A549 (cell line): ENCODE measurements at regions not wholly inside any gene's neighbourhood (a gene's known extent, or its start where the extent isn't known, plus 50 kb on each side); places are given as distances from the start of the nearest gene placed in this dataset.

Experiments used
- ATAC-seq, 2 experiments: fragments of 200-7000 bp in 1 of 2; fragments of >200 bp in 1 of 2; cut with Nextera tagmentation in 1 of 2; cut with Tn5 transposase in 1 of 2; 3 replicates each; pipeline versions ENCODE4 v1.8.0 to v1.9.1; 2018 to 2020; ENCODE audit warnings: mild to moderate bottlenecking in 1 of 2, moderate library complexity in 1 of 2
- CTCF ChIA-PET: fragments of 300-600 bp; sonication (Branson Sonifier 250); formaldehyde crosslinking; extraction: SDS; loops from one replicate; lab custom pipeline; 2021; ENCODE audit warnings: antibody characterized with exemption, inconsistent platforms; lab: Yijun Ruan, JAX
- POLR2A ChIA-PET: fragments of 350-600 bp; formaldehyde crosslinking; extraction: SDS; loops from one replicate; lab custom pipeline; 2021; ENCODE audit warnings: antibody characterized with exemption, inconsistent platforms; lab: Yijun Ruan, JAX
- DNase-seq, 2 experiments: peaks; one replicate each; pipeline versions ENCODE4 v3.0.0 to v3.0.0-alpha.2; 2011 to 2016; ENCODE audit warnings: low read depth in 1 of 2, low spot score in 1 of 2
- FAIRE-seq: peaks from 2 replicates; lab custom pipeline; 2011; peaks lifted over from hg19 to GRCh38; lab: Jason Lieb, UNC
- H3K27ac ChIP-seq, 2 experiments: fragments of >200 bp; sonication (Bioruptor Twin); formaldehyde crosslinking; 3 replicates each; pipeline ENCODE4 v1.5.1; 2016 to 2017
- H3K4me1 ChIP-seq: fragments of >200 bp; sonication (Bioruptor Twin); formaldehyde crosslinking; 3 replicates; pipeline ENCODE4 v1.6.1; 2016
- H3K4me2 ChIP-seq: fragments of >200 bp; sonication (Bioruptor Twin); formaldehyde crosslinking; 3 replicates; pipeline ENCODE4 v1.6.1; 2016
- H3K4me3 ChIP-seq: fragments of >200 bp; sonication (Bioruptor Twin); formaldehyde crosslinking; 3 replicates; pipeline ENCODE4 v1.5.1; 2016
- H3K9me3 ChIP-seq: fragments of >200 bp; sonication (Bioruptor Twin); formaldehyde crosslinking; 3 replicates; pipeline ENCODE4 v1.6.1; 2016
- BHLHE40 ChIP-seq: IDR thresholded peaks from 2 replicates; pipeline ENCODE4 v1.6.1; 2012; ENCODE audit warnings: low read depth, low read length, inconsistent platforms
- CBX8 ChIP-seq: fragments of 200-600 bp; sonication (generic); IDR thresholded peaks from 2 replicates; pipeline ENCODE4 v1.6.1; 2016
- CEBPB ChIP-seq, 2 experiments: fragments of >200 bp in 1 of 2; sonication (Bioruptor Twin) in 1 of 2; formaldehyde crosslinking in 1 of 2; IDR thresholded peaks; 2 replicates each; pipeline ENCODE4 v1.6.1; 2012 to 2016
- CHD4 ChIP-seq: fragments of 200-600 bp; sonication (generic); IDR thresholded peaks from 2 replicates; pipeline ENCODE4 v1.6.1; 2016; ENCODE audit warnings: antibody characterized with exemption, mild to moderate bottlenecking, borderline replicate concordance
- CTCF ChIP-seq: fragments of >200 bp; sonication (Bioruptor Twin); formaldehyde crosslinking; IDR thresholded peaks from 3 replicates; pipeline ENCODE4 v1.5.1; 2016
- FOSL2 ChIP-seq, 2 experiments: fragments of 450-650 bp in 1 of 2; fragments of >200 bp in 1 of 2; sonication (Bioruptor Twin) in 1 of 2; formaldehyde crosslinking; IDR thresholded peaks; 2 replicates each; pipeline versions ENCODE4 v1.5.0 to v1.6.1; 2016 to 2020; ENCODE audit warnings: mild to moderate bottlenecking in 1 of 2, moderate library complexity in 1 of 2
- FOXS1 ChIP-seq: fragments of 250-450 bp; sonication (Bioruptor Pico); IDR thresholded peaks from 2 replicates; pipeline ENCODE4 v1.5.0; 2020; ENCODE audit warnings: mild to moderate bottlenecking, moderate library complexity
- GATA3 ChIP-seq: IDR thresholded peaks from 2 replicates; pipeline ENCODE4 v1.6.1; 2012; ENCODE audit warnings: borderline replicate concordance
- HES2 ChIP-seq: fragments of >200 bp; sonication (Bioruptor Twin); formaldehyde crosslinking; IDR thresholded peaks from 2 replicates; pipeline ENCODE4 v1.6.1; 2016
- HMGXB4 ChIP-seq: fragments of 250-450 bp; sonication (Bioruptor Pico); IDR thresholded peaks from 2 replicates; pipeline ENCODE4 v1.5.0; 2021; ENCODE audit warnings: mild to moderate bottlenecking, moderate library complexity, borderline replicate concordance
- HOXA7 ChIP-seq: fragments of 250-450 bp; sonication (Bioruptor Pico); IDR thresholded peaks from 2 replicates; pipeline ENCODE4 v1.5.0; 2020; ENCODE audit warnings: mild to moderate bottlenecking, moderate library complexity
- HOXB13 ChIP-seq: fragments of 250-450 bp; sonication (Bioruptor Pico); IDR thresholded peaks from 2 replicates; pipeline ENCODE4 v1.5.0; 2020; ENCODE audit warnings: low read depth, mild to moderate bottlenecking, moderate library complexity
- JUN ChIP-seq, 2 experiments: fragments of >200 bp; sonication (Bioruptor Twin); formaldehyde crosslinking; IDR thresholded peaks; 2 replicates in 1 of 2; 3 replicates in 1 of 2; pipeline ENCODE4 v1.6.1; 2016 to 2017
- JUNB ChIP-seq: fragments of >200 bp; sonication (Bioruptor Twin); formaldehyde crosslinking; IDR thresholded peaks from 2 replicates; pipeline ENCODE4 v1.6.1; 2016
- KDM1A ChIP-seq: fragments of 200-600 bp; sonication (generic); IDR thresholded peaks from 2 replicates; pipeline ENCODE4 v1.6.1; 2016; ENCODE audit warnings: low read depth, mild to moderate bottlenecking
- MAZ ChIP-seq: fragments of 150-350 bp; IDR thresholded peaks from 2 replicates; pipeline ENCODE4 v1.6.1; 2014; ENCODE audit warnings: antibody characterized with exemption, low read depth, low read length, borderline replicate concordance
- MYC ChIP-seq: IDR thresholded peaks from 2 replicates; pipeline ENCODE4 v1.6.1; 2012; ENCODE audit warnings: mild to moderate bottlenecking, inconsistent platforms, low read length, improper control_type of control experiment, borderline replicate concordance
- NFE2L2 ChIP-seq: fragments of 150-350 bp; conservative IDR thresholded peaks from 2 replicates; pipeline ENCODE4 v1.6.1; 2014; ENCODE audit warnings: low read length
- NPAS2 ChIP-seq: fragments of 250-450 bp; sonication (Bioruptor Pico); IDR thresholded peaks from 2 replicates; pipeline ENCODE4 v1.8.0; 2022; ENCODE audit warnings: mild to moderate bottlenecking, moderate library complexity, borderline replicate concordance
- POLR2A ChIP-seq: IDR thresholded peaks from 2 replicates; pipeline ENCODE4 v1.6.1; 2012; ENCODE audit warnings: mild to moderate bottlenecking, low read length
- POLR2AphosphoS2 ChIP-seq: conservative IDR thresholded peaks from 2 replicates; pipeline ENCODE4 v1.6.1; 2012; ENCODE audit warnings: low read length, improper control_type of control experiment, inconsistent platforms
- RARB ChIP-seq: fragments of 250-450 bp; sonication (Bioruptor Pico); IDR thresholded peaks from 2 replicates; pipeline ENCODE4 v1.8.0; 2021; ENCODE audit warnings: mild to moderate bottlenecking, moderate library complexity
- RCOR1 ChIP-seq: fragments of 150-350 bp; IDR thresholded peaks from 2 replicates; pipeline ENCODE4 v1.6.1; 2014; ENCODE audit warnings: antibody characterized with exemption, low read length, low read depth
- RFX5 ChIP-seq: fragments of 450-650 bp; IDR thresholded peaks from 2 replicates; pipeline ENCODE4 v1.7.1; 2014; ENCODE audit warnings: antibody characterized with exemption, mild to moderate bottlenecking, moderate library complexity
- RNF2 ChIP-seq: fragments of 200-600 bp; sonication (generic); IDR thresholded peaks from 2 replicates; pipeline ENCODE4 v1.6.1; 2016; ENCODE audit warnings: low read depth, mild to moderate bottlenecking, antibody characterized with exemption, moderate library complexity, borderline replicate concordance
- TFCP2L1 ChIP-seq: fragments of 250-450 bp; sonication (Bioruptor Pico); IDR thresholded peaks from 2 replicates; pipeline ENCODE4 v1.5.0; 2021; ENCODE audit warnings: mild to moderate bottlenecking
- ZC3H11A ChIP-seq: fragments of 450-650 bp; IDR thresholded peaks from 2 replicates; pipeline ENCODE4 v1.6.1; 2014; ENCODE audit warnings: antibody characterized with exemption, mild to moderate bottlenecking
- ZFP36 ChIP-seq: fragments of 450-650 bp; IDR thresholded peaks from 2 replicates; pipeline ENCODE4 v1.6.1; 2014; ENCODE audit warnings: borderline replicate concordance; ENCODE audit not compliant: partially characterized antibody
- ZNF302 ChIP-seq: fragments of 250-450 bp; sonication (Bioruptor Pico); IDR thresholded peaks from 2 replicates; pipeline ENCODE4 v1.9.0; 2021; ENCODE audit warnings: inconsistent platforms, mild to moderate bottlenecking, moderate library complexity
- WGBS: methylation state at CpG from one replicate; pipeline ENCODE4 v1.1.6; 2017; ENCODE audit errors: missing lambda C conversion rate; 5-methylcytosine and 5-hydroxymethylcytosine counted together

GRCh38 chrX:35149517-35149916, 206.9 kb downstream of the FAM47B start (continued):
- TF ChIP-seq FOSL2 (IDR thresholded peaks at IDR 0.05), result no peak
- no peak for TF ChIP-seq FOSL2 (CRISPR knock-in tag; IDR thresholded peaks at IDR 0.05)
- TF ChIP-seq KDM1A, result no peak
- TF ChIP-seq RFX5, result no peak
- no peak for TF ChIP-seq ZFP36
- no peak for TF ChIP-seq CBX8

- ATAC-seq (no peak), DNase-seq (no peak), FAIRE-seq (no peak)
- ChIA-PET POLR2A (no interaction called here), CTCF (no interaction called here)
- H3K27ac ChIP-seq, result no peak overlapping the region
- H3K4me1 ChIP-seq, result no peaks in the 10 kb centered on the region
- no peak overlapping the region for H3K4me3 ChIP-seq
- no peak overlapping the region for H3K4me2 ChIP-seq
- no peak for TF ChIP-seq MYC
- TF ChIP-seq TFCP2L1 (CRISPR knock-in tag), result no peak
- TF ChIP-seq CBX8, result no peak
- no peak for TF ChIP-seq CEBPB (IDR thresholded peaks at IDR 0.05)
- TF ChIP-seq ZC3H11A, result no peak
- TF ChIP-seq GATA3, result no peak
- no peak for TF ChIP-seq JUNB
- no peak for TF ChIP-seq RCOR1
- no peak for TF ChIP-seq FOXS1 (CRISPR knock-in tag)
- TF ChIP-seq RARB (CRISPR knock-in tag), result no peak
- no peak for TF ChIP-seq MAZ
- TF ChIP-seq HES2, result no peak
- TF ChIP-seq RNF2, result no peak
- no peak for TF ChIP-seq POLR2AphosphoS2
- no peak for TF ChIP-seq NFE2L2
- TF ChIP-seq KDM1A, result no peak
- WGBS, result 4% methylated on average over 4 of the region's 4 CpGs
- no peaks in the 10 kb centered on the region for H3K9me3 ChIP-seq
These were observed 207.5 kb downstream of the FAM47B start for GRCh38 chrX:35150052-35150451.

GRCh38 chrX:35150642-35151239, 208.1 kb downstream of the FAM47B start:
- CTCF ChIA-PET, result no interaction called here
- POLR2A ChIA-PET, result no interaction called here
- no peak for ATAC-seq
- no peaks in the 10 kb centered on the region for H3K9me3 ChIP-seq
- TF ChIP-seq BHLHE40, result no peak
- TF ChIP-seq NPAS2, result no peak
- TF ChIP-seq RNF2, result no peak
- no peak for TF ChIP-seq CTCF
- TF ChIP-seq JUN (IDR thresholded peaks at IDR 0.05), result no peak
- no peak for TF ChIP-seq HMGXB4 (CRISPR knock-in tag)
- no peak for TF ChIP-seq HOXB13 (CRISPR knock-in tag)
- TF ChIP-seq ZNF302 (CRISPR knock-in tag), result no peak
- no peak for TF ChIP-seq GATA3
- TF ChIP-seq MYC, result no peak
- no peak for TF ChIP-seq HOXA7
- TF ChIP-seq NFE2L2, result no peak
- TF ChIP-seq RCOR1, result no peak
- TF ChIP-seq CHD4, result no peak
- TF ChIP-seq POLR2A, result no peak
- TF ChIP-seq, all 56 proteins: peak for 0
- Histone ChIP-seq H3K27ac (no peak overlapping the region), H3K4me3 (no peak overlapping the region), H3K4me1 (no peaks in the 10 kb centered on the region), H3K4me2 (no peak overlapping the region)
- FAIRE-seq (no peak), DNase-seq (no peak)
- WGBS, result 33% methylated on average over 5 of the region's 7 CpGs
